Suprapubic skin (tissue), 4 donors: ENCODE measurements at regions not wholly inside any gene's neighbourhood (a gene's known extent, or its start where the extent isn't known, plus 50 kb on each side); places are given as distances from the start of the nearest gene placed in this dataset.

Experiments used
- DNase-seq, 2 donors: peaks; one replicate each; pipeline ENCODE4 v3.0.0-alpha.2; 2019; ENCODE audit warnings: low spot score in 2 of 2
- H3K27ac ChIP-seq: fragments of 200-600 bp; sonication (generic); one replicate; pipeline ENCODE4 v1.5.1; 2019
- H3K27me3 ChIP-seq: fragments of 200-600 bp; sonication (generic); one replicate; pipeline ENCODE4 v1.5.1; 2019
- H3K36me3 ChIP-seq: fragments of 200-600 bp; sonication (generic); one replicate; pipeline ENCODE4 v1.5.1; 2019
- H3K4me1 ChIP-seq: fragments of 200-600 bp; sonication (generic); one replicate; pipeline ENCODE4 v1.5.1; 2019
- H3K4me3 ChIP-seq: fragments of 200-600 bp; sonication (generic); one replicate; pipeline ENCODE4 v1.5.1; 2019; ENCODE audit warnings: mild to moderate bottlenecking
- H3K9me3 ChIP-seq: fragments of 200-600 bp; sonication (generic); one replicate; pipeline ENCODE4 v1.5.1; 2019
- EP300 ChIP-seq: sonication (generic); formaldehyde crosslinking; IDR thresholded peaks from one replicate; pipeline ENCODE4 v1.6.1; 2017; ENCODE audit warnings: antibody characterized with exemption
- POLR2A ChIP-seq, 2 donors: fragments of 450-650 bp; IDR thresholded peaks; one replicate each; pipeline ENCODE4 v1.6.1; 2017; ENCODE audit warnings: antibody characterized with exemption in 2 of 2, mild to moderate bottlenecking in 2 of 2, moderate library complexity in 2 of 2
- POLR2AphosphoS5 ChIP-seq, 3 donors: sonication (generic); formaldehyde crosslinking; IDR thresholded peaks; one replicate each; pipeline ENCODE4 v1.6.1; 2017; ENCODE audit warnings: antibody characterized with exemption in 3 of 3
- WGBS: methylation state at CpG from one replicate; pipeline ENCODE4 v1.1.5; 2018; 5-methylcytosine and 5-hydroxymethylcytosine counted together
- TF ChIP-seq, protein P1 (sequence below), 2 donors: fragments of 200-600 bp in 1 of 2; fragments of 450-650 bp in 1 of 2; sonication (generic) in 1 of 2; IDR thresholded peaks; one replicate each; pipeline ENCODE4 v1.5.1; 2016 to 2019; ENCODE audit warnings: antibody characterized with exemption in 2 of 2, mild to moderate bottlenecking in 1 of 2, moderate library complexity in 1 of 2

GRCh38 chr3:64945171-64945729 is 257.4 kb upstream of the ADAMTS9 start:
- Histone ChIP-seq H3K4me3 (no peak overlapping the region), H3K4me1 (peaks cover 15% of the 10 kb centered on the region), H3K27ac (no peak overlapping the region), H3K27me3 (no peaks in the 10 kb centered on the region), H3K36me3 (no peaks in the 10 kb centered on the region), H3K9me3 (no peaks in the 10 kb centered on the region)
- DNase-seq, result no peak
- peak; percentile 37 for TF ChIP-seq EP300
- TF ChIP-seq, protein P1, sequence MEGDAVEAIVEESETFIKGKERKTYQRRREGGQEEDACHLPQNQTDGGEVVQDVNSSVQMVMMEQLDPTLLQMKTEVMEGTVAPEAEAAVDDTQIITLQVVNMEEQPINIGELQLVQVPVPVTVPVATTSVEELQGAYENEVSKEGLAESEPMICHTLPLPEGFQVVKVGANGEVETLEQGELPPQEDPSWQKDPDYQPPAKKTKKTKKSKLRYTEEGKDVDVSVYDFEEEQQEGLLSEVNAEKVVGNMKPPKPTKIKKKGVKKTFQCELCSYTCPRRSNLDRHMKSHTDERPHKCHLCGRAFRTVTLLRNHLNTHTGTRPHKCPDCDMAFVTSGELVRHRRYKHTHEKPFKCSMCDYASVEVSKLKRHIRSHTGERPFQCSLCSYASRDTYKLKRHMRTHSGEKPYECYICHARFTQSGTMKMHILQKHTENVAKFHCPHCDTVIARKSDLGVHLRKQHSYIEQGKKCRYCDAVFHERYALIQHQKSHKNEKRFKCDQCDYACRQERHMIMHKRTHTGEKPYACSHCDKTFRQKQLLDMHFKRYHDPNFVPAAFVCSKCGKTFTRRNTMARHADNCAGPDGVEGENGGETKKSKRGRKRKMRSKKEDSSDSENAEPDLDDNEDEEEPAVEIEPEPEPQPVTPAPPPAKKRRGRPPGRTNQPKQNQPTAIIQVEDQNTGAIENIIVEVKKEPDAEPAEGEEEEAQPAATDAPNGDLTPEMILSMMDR (IDR thresholded peaks at IDR 0.05), result no peak
- WGBS, result 30% methylated on average over 6 of the region's 6 CpGs

DNA sequence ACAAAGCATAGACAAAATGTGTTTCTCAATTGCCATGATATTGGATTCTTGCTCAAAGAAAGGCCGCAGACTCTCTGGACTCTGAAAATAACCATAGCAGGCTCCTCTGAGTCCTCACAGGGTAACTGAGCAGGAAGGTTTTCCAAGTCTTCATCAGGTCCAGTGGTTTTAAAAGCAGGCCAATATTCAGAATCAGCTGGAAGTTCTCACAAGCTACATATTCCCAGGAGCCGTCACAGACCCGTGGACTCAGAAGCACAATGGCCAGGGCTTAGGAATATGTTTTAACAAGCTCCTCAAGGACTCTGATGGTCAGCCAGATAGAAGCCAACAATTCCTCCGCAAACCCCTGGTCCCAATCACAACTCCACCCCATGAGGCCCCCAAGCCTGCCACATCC is 256.1 kb upstream of the ADAMTS9 start:
- WGBS, result 60% methylated on average over 4 of the region's 4 CpGs
- TF ChIP-seq EP300, result no peak
- peaks cover 15% of the 10 kb centered on the region for H3K4me1 ChIP-seq
- no peaks in the 10 kb centered on the region for H3K36me3 ChIP-seq
- no peak overlapping the region for H3K4me3 ChIP-seq
- no peak for DNase-seq
- no peak overlapping the region for H3K27ac ChIP-seq
- no peaks in the 10 kb centered on the region for H3K9me3 ChIP-seq
- no peaks in the 10 kb centered on the region for H3K27me3 ChIP-seq

DNA sequence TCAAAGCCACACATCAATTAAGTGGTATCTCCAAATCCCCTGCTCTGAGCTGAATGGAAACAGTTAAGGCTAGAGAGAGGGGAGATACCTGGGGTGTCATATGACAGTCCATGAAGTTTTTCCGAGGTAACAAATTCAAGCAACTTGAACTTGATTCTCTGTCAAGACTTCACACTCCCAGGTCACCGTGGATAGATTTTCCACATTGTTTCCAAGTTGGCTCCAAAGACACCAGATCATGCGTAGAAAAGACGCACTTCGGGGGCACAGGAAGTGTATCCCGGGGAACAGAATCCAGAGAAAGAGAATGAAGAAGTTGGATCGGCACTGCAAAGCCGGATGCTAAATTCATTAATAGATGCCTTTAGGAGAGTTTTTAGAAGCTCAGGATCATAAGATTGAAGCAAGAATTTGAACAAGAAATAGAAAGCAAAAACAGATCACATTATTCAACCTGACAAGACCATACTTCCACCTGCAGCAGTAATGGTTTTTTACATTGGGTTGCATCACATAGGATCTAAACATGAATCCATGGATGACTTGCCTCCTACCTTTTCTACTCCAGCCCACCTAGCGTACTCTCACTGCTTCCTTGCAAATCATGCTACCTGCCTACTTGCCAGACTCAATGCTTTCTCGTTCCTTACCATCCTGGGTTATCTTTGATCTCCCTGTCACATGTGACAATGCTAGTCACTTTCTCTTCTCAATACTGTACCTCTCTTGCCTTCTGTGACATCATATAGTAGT is 253.0 kb upstream of the ADAMTS9 start:
- no peak for TF ChIP-seq POLR2A (IDR thresholded peaks at IDR 0.05)
- TF ChIP-seq, protein P1 (IDR thresholded peaks at IDR 0.05), result no peak
- no peak for TF ChIP-seq POLR2AphosphoS5 (IDR thresholded peaks at IDR 0.05)
- TF ChIP-seq EP300, result no peak
- Histone ChIP-seq H3K27me3 (no peaks in the 10 kb centered on the region), H3K36me3 (no peaks in the 10 kb centered on the region), H3K4me3 (no peak overlapping the region), H3K4me1 (peaks cover 23% of the 10 kb centered on the region), H3K27ac (no peak overlapping the region), H3K9me3 (no peaks in the 10 kb centered on the region)
- no peak for DNase-seq
- 64% methylated on average over 10 of the region's 10 CpGs for WGBS

DNA sequence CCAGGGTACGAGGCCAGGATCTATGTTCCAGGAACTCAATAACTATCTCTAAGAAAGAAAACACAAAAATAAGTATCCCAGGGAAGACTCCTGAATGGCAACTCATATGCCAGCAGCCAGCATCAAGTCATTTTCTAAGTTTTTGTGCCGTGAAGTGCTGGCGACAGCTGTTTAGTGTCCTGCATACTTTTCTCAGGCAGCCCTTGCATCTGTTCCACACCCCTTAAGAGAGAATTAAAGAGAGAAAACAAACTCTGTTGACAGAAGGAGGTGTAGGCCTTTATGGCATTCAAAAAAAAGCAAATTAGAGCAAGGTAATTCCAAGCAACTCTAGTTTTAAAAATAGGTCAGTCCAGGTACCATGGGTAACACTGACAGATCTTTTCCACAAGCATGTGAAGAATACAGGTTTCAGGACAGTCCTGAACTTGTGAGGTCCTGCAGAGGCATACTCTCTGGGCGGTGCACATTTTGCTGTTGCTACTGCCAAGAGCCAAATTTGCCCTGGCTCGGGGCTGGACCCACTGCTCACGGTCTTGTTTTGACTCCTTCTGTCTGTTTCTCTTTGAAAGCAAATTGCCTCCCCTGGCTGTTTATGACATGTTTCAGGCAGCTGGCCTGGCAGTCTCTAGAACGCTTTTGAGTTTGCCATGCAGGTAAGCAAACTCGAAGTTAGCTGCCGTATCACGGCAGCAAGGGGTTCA is 252.1 kb upstream of the ADAMTS9 start:
- Histone ChIP-seq H3K4me3 (no peak overlapping the region), H3K9me3 (no peaks in the 10 kb centered on the region), H3K27ac (no peak overlapping the region), H3K36me3 (no peaks in the 10 kb centered on the region), H3K27me3 (no peaks in the 10 kb centered on the region), H3K4me1 (peaks cover 19% of the 10 kb centered on the region)
- TF ChIP-seq, protein P1 (IDR thresholded peaks at IDR 0.05), result no peak
- TF ChIP-seq POLR2AphosphoS5 (IDR thresholded peaks at IDR 0.05), result no peak
- no peak for TF ChIP-seq EP300
- TF ChIP-seq POLR2A (IDR thresholded peaks at IDR 0.05), result no peak
- no peak for DNase-seq
- 62% methylated on average over 10 of the region's 10 CpGs for WGBS

GRCh38 chr3:64939309-64939708 is 251.5 kb upstream of the ADAMTS9 start:
- H3K4me1 ChIP-seq, result peaks cover 15% of the 10 kb centered on the region
- TF ChIP-seq, protein P1 (IDR thresholded peaks at IDR 0.05), result no peak
- TF ChIP-seq EP300, result no peak
- no peak for TF ChIP-seq POLR2A (IDR thresholded peaks at IDR 0.05)
- TF ChIP-seq POLR2AphosphoS5 (IDR thresholded peaks at IDR 0.05), result no peak

More at GRCh38 chr3:64939309-64939708, 251.5 kb upstream of the ADAMTS9 start:
- no peaks in the 10 kb centered on the region for H3K36me3 ChIP-seq
- no peak overlapping the region for H3K4me3 ChIP-seq
- 16% methylated on average over 2 of the region's 2 CpGs for WGBS
- DNase-seq, result no peak
- H3K27me3 ChIP-seq, result no peaks in the 10 kb centered on the region
- no peaks in the 10 kb centered on the region for H3K9me3 ChIP-seq
- no peak overlapping the region for H3K27ac ChIP-seq
